ENCODE measurements at regions not wholly inside any gene's neighbourhood (a gene's known extent, or its start where the extent isn't known, plus 50 kb on each side); places are given as distances from the start of the nearest gene placed in this dataset.

DNA sequence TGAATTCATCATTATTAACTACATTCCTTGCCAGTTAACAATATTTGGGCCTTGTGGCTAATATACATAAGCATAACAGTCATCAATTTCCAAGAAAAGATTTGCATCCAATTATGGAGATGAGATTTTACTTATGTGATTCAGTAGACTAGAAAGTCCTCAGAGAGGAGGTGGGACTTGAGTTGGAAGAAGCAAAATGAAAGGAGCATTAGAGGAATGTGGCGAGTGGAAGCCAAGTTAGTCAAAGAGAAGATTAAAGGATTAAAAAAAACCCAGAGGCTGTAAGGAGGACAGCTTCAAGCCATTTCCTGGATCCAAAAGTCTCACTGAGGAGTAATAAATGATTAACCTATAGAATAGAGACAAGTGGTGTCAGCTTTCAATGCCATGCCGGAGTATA, 1099.4 kb upstream of the IGFBP7 start:
- no peak overlapping the region for H2AFZ ChIP-seq (ENCODE audit: low read length)
- H3K9me3 ChIP-seq (ENCODE audit: low read length) = no peaks in the 10 kb centered on the region
- TF ChIP-seq EZH2 (IDR thresholded peaks at IDR 0.05; ENCODE audit: borderline replicate concordance, low read length) = no peak
- TF ChIP-seq, protein P1, sequence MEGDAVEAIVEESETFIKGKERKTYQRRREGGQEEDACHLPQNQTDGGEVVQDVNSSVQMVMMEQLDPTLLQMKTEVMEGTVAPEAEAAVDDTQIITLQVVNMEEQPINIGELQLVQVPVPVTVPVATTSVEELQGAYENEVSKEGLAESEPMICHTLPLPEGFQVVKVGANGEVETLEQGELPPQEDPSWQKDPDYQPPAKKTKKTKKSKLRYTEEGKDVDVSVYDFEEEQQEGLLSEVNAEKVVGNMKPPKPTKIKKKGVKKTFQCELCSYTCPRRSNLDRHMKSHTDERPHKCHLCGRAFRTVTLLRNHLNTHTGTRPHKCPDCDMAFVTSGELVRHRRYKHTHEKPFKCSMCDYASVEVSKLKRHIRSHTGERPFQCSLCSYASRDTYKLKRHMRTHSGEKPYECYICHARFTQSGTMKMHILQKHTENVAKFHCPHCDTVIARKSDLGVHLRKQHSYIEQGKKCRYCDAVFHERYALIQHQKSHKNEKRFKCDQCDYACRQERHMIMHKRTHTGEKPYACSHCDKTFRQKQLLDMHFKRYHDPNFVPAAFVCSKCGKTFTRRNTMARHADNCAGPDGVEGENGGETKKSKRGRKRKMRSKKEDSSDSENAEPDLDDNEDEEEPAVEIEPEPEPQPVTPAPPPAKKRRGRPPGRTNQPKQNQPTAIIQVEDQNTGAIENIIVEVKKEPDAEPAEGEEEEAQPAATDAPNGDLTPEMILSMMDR (IDR thresholded peaks at IDR 0.05; ENCODE audit: low read length) = no peak
- no peaks in the 10 kb centered on the region for H3F3A ChIP-seq (ENCODE audit: insufficient read depth, low read length)
- no peaks in the 10 kb centered on the region for H3K4me1 ChIP-seq (ENCODE audit: insufficient read depth, low read length, severe bottlenecking)
- H3K27ac ChIP-seq (ENCODE audit: low read depth, low read length, poor library complexity, severe bottlenecking) = no peak overlapping the region
- H3K4me2 ChIP-seq (ENCODE audit: low read length) = no peak overlapping the region
- H4K20me1 ChIP-seq (ENCODE audit: insufficient read depth, low read length) = no peaks in the 10 kb centered on the region
- no peak overlapping the region for H3K4me3 ChIP-seq (ENCODE audit: low read depth, low read length, poor library complexity, severe bottlenecking)
- H3K27me3 ChIP-seq (ENCODE audit: insufficient read depth, low read length) = no peaks in the 10 kb centered on the region
- no peaks in the 10 kb centered on the region for H3K79me2 ChIP-seq (ENCODE audit: insufficient read depth, low read length)
- H3K9ac ChIP-seq (ENCODE audit: low read length) = no peak overlapping the region
- no peaks in the 10 kb centered on the region for H3K9me2 ChIP-seq (ENCODE audit: low read depth, low read length)
- H3K36me3 ChIP-seq (ENCODE audit: insufficient read depth, low read length) = no peaks in the 10 kb centered on the region

DNA sequence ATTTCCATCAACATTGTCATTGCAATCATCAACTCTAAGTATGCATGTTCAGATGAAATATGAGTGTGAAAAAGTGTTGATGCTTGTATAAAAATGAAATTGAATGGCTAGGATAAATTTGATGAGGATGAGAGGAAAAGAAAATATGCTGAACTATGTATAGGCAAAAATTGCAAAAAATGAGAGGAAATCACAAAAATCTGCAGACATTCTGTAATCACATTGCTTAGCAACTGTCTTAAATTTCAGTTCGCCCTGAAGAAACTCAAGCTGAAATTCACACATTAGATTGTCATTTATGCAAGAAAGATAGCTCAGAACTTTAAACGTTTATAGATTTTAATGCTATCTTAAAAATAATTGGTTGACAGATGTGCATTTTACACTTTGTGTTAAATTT, 1098.8 kb upstream of the IGFBP7 start:
- no peak overlapping the region for H3K4me2 ChIP-seq (ENCODE audit: low read length)
- no peaks in the 10 kb centered on the region for H3K9me2 ChIP-seq (ENCODE audit: low read depth, low read length)
- no peak overlapping the region for H3K9ac ChIP-seq (ENCODE audit: low read length)
- H3K27me3 ChIP-seq (ENCODE audit: insufficient read depth, low read length) = no peaks in the 10 kb centered on the region
- H3K79me2 ChIP-seq (ENCODE audit: insufficient read depth, low read length) = no peaks in the 10 kb centered on the region
- H3K9me3 ChIP-seq (ENCODE audit: low read length) = no peaks in the 10 kb centered on the region
- H3K36me3 ChIP-seq (ENCODE audit: insufficient read depth, low read length) = no peaks in the 10 kb centered on the region
- no peak overlapping the region for H2AFZ ChIP-seq (ENCODE audit: low read length)
- H4K20me1 ChIP-seq (ENCODE audit: insufficient read depth, low read length) = no peaks in the 10 kb centered on the region
- no peak overlapping the region for H3K27ac ChIP-seq (ENCODE audit: low read depth, low read length, poor library complexity, severe bottlenecking)
- H3K4me1 ChIP-seq (ENCODE audit: insufficient read depth, low read length, severe bottlenecking) = no peaks in the 10 kb centered on the region
- H3K4me3 ChIP-seq (ENCODE audit: low read depth, low read length, poor library complexity, severe bottlenecking) = no peak overlapping the region
- TF ChIP-seq EZH2 (IDR thresholded peaks at IDR 0.05; ENCODE audit: borderline replicate concordance, low read length) = no peak
- TF ChIP-seq, protein P1 (IDR thresholded peaks at IDR 0.05; ENCODE audit: low read length) = no peak
- no peaks in the 10 kb centered on the region for H3F3A ChIP-seq (ENCODE audit: insufficient read depth, low read length)

- Histone ChIP-seq H3K9me3 (ENCODE audit: low read length) (no peaks in the 10 kb centered on the region), H3K79me2 (ENCODE audit: insufficient read depth, low read length) (no peaks in the 10 kb centered on the region)
These were observed 1095.5 kb upstream of the IGFBP7 start for GRCh38 chr4:58205446-58206235.

More at GRCh38 chr4:58205446-58206235, 1095.5 kb upstream of the IGFBP7 start:
- Histone ChIP-seq H4K20me1 (ENCODE audit: insufficient read depth, low read length) (no peaks in the 10 kb centered on the region), H3K4me2 (ENCODE audit: low read length) (no peak overlapping the region), H3K4me1 (ENCODE audit: insufficient read depth, low read length, severe bottlenecking) (no peaks in the 10 kb centered on the region), H3K4me3 (ENCODE audit: low read depth, low read length, poor library complexity, severe bottlenecking) (no peak overlapping the region), H3F3A (ENCODE audit: insufficient read depth, low read length) (no peaks in the 10 kb centered on the region), H3K27ac (ENCODE audit: low read depth, low read length, poor library complexity, severe bottlenecking) (no peak overlapping the region), H3K36me3 (ENCODE audit: insufficient read depth, low read length) (no peaks in the 10 kb centered on the region), H3K27me3 (ENCODE audit: insufficient read depth, low read length) (no peaks in the 10 kb centered on the region), H3K9ac (ENCODE audit: low read length) (no peak overlapping the region), H3K9me2 (ENCODE audit: low read depth, low read length) (no peaks in the 10 kb centered on the region), H2AFZ (ENCODE audit: low read length) (no peak overlapping the region)
- TF ChIP-seq EZH2 (IDR thresholded peaks at IDR 0.05; ENCODE audit: borderline replicate concordance, low read length) = no peak
- TF ChIP-seq, protein P1 (IDR thresholded peaks at IDR 0.05; ENCODE audit: low read length) = no peak

All from OCI-LY1 (cell line).